Spleen (tissue), 7 donors: ENCODE measurements at regions not wholly inside any gene's neighbourhood (a gene's known extent, or its start where the extent isn't known, plus 50 kb on each side); places are given as distances from the start of the nearest gene placed in this dataset.

ENCODE experiments used
- POLR2A ChIP-seq, 3 donors: fragments of 450-650 bp; IDR thresholded peaks; one replicate each; pipeline ENCODE4 v1.5.1; 2017; ENCODE audit warnings: antibody characterized with exemption in 3 of 3, mild to moderate bottlenecking in 1 of 3
- POLR2AphosphoS5 ChIP-seq, 3 donors: sonication (generic); formaldehyde crosslinking; IDR thresholded peaks; one replicate each; pipeline ENCODE4 v1.5.1; 2017; ENCODE audit warnings: antibody characterized with exemption in 3 of 3
- TF ChIP-seq, protein P1 (sequence below), 11 experiments: fragments of 200-600 bp in 7 of 11; fragments of 450-650 bp in 4 of 11; sonication (generic) in 4 of 11; IDR thresholded peaks in 8 of 11; conservative IDR thresholded peaks in 3 of 11; 1 replicate in 7 of 11; 2 replicates in 4 of 11; pipeline versions ENCODE4 v1.4.0 to v1.8.0; 2016 to 2021; ENCODE audit warnings: antibody characterized with exemption in 11 of 11, inconsistent platforms in 4 of 11, mild to moderate bottlenecking in 1 of 11
- donor health status: DM: no; HTN: no; CAD: no; lungs with moderate emphysema.
- donor health status: DM: no; HTN: no; CAD: no.
- donor health status: DM: no; HTN: no; CAD: no.

- TF ChIP-seq, protein P1, sequence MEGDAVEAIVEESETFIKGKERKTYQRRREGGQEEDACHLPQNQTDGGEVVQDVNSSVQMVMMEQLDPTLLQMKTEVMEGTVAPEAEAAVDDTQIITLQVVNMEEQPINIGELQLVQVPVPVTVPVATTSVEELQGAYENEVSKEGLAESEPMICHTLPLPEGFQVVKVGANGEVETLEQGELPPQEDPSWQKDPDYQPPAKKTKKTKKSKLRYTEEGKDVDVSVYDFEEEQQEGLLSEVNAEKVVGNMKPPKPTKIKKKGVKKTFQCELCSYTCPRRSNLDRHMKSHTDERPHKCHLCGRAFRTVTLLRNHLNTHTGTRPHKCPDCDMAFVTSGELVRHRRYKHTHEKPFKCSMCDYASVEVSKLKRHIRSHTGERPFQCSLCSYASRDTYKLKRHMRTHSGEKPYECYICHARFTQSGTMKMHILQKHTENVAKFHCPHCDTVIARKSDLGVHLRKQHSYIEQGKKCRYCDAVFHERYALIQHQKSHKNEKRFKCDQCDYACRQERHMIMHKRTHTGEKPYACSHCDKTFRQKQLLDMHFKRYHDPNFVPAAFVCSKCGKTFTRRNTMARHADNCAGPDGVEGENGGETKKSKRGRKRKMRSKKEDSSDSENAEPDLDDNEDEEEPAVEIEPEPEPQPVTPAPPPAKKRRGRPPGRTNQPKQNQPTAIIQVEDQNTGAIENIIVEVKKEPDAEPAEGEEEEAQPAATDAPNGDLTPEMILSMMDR (IDR thresholded peaks at IDR 0.05 in 8 of 11, conservative IDR thresholded peaks at IDR 0.05 in 3 of 11), result no peak
- no peak for TF ChIP-seq POLR2A (IDR thresholded peaks at IDR 0.05)
- TF ChIP-seq POLR2AphosphoS5 (IDR thresholded peaks at IDR 0.05), result no peak
Observed at GRCh38 chr3:72334681-72335457, 513.4 kb downstream of the SHQ1 start.
